ENCODE measurements at regions not wholly inside any gene's neighbourhood (a gene's known extent, or its start where the extent isn't known, plus 50 kb on each side); places are given as distances from the start of the nearest gene placed in this dataset.

- no peak for TF ChIP-seq CTCF (IDR thresholded peaks at IDR 0.05; ENCODE audit: borderline replicate concordance, extremely low read depth, low read length, poor library complexity, severe bottlenecking)
- TF ChIP-seq EZH2 (IDR thresholded peaks at IDR 0.05; ENCODE audit: borderline replicate concordance, low read depth, low read length, severe bottlenecking): no peak
Measured at GRCh38 chr13:50766695-50767094, 76.8 kb downstream of the DLEU7 start.
